Vagina (tissue), 2 donors: ENCODE measurements at regions not wholly inside any gene's neighbourhood (a gene's known extent, or its start where the extent isn't known, plus 50 kb on each side); places are given as distances from the start of the nearest gene placed in this dataset.

Source experiments
- DNase-seq, 2 donors: peaks; one replicate each; pipeline ENCODE4 v3.0.0-alpha.2; 2017; ENCODE audit errors: extremely low spot score in 2 of 2
- H3K27ac ChIP-seq: fragments of 200-600 bp; sonication (generic); one replicate; pipeline ENCODE4 v1.5.1; 2019
- H3K27me3 ChIP-seq: fragments of 200-600 bp; sonication (generic); one replicate; pipeline ENCODE4 v1.5.1; 2019
- H3K36me3 ChIP-seq, 2 donors: fragments of 200-600 bp; sonication (generic); one replicate each; pipeline ENCODE4 v1.5.1; 2017 to 2019
- H3K4me1 ChIP-seq: fragments of 200-600 bp; sonication (generic); one replicate; pipeline ENCODE4 v1.5.1; 2019
- H3K4me3 ChIP-seq, 2 donors: fragments of 200-600 bp; sonication (generic); 1 replicate in 1 of 2; 2 replicates in 1 of 2; pipeline ENCODE4 v1.5.1; 2016 to 2019
- H3K9me3 ChIP-seq: fragments of 200-600 bp; sonication (generic); one replicate; pipeline ENCODE4 v1.5.1; 2019
- CTCF ChIP-seq, 3 experiments: fragments of 450-650 bp in 2 of 3; fragments of 200-600 bp in 1 of 3; sonication (generic) in 1 of 3; IDR thresholded peaks; one replicate each; pipeline ENCODE4 v1.5.1; 2017 to 2019; ENCODE audit warnings: antibody characterized with exemption in 3 of 3, mild to moderate bottlenecking in 2 of 3, moderate library complexity in 2 of 3
- POLR2A ChIP-seq, 2 donors: fragments of 450-650 bp; IDR thresholded peaks; one replicate each; pipeline ENCODE4 v1.6.1; 2017; ENCODE audit warnings: antibody characterized with exemption in 2 of 2, mild to moderate bottlenecking in 2 of 2, moderate library complexity in 2 of 2
- POLR2AphosphoS5 ChIP-seq, 2 donors: sonication (generic); formaldehyde crosslinking; IDR thresholded peaks; one replicate each; pipeline ENCODE4 v1.9.0; 2017; ENCODE audit warnings: antibody characterized with exemption in 2 of 2, mild to moderate bottlenecking in 2 of 2, low read depth in 1 of 2; ENCODE audit not compliant: insufficient read depth in 1 of 2
- intact Hi-C: fragments of 100-400 bp; cut with DNase I; formaldehyde crosslinking; loops from one replicate; pipeline ENCODE4 v1.15.1; 2023

GRCh38 chr2:129118296-129118695, 799.6 kb upstream of the HS6ST1 start:
- no peak for DNase-seq
- Histone ChIP-seq H3K36me3 (no peaks in the 10 kb centered on the region), H3K4me3 (no peak overlapping the region)

GRCh38 chr2:129129087-129129486, 810.4 kb upstream of the HS6ST1 start:
- no peak for TF ChIP-seq CTCF (IDR thresholded peaks at IDR 0.05)
- no peak for TF ChIP-seq POLR2A (IDR thresholded peaks at IDR 0.05)
- no peak for TF ChIP-seq POLR2AphosphoS5 (IDR thresholded peaks at IDR 0.05; ENCODE audit: insufficient read depth in 1 of 2, low read depth in 1 of 2)

More at GRCh38 chr2:129118296-129118695, 799.6 kb upstream of the HS6ST1 start:
- Histone ChIP-seq H3K4me1 (no peaks in the 10 kb centered on the region), H3K27me3 (no peaks in the 10 kb centered on the region), H3K27ac (no peak overlapping the region), H3K9me3 (no peaks in the 10 kb centered on the region)
- TF ChIP-seq CTCF (IDR thresholded peaks at IDR 0.05), result no peak
- no peak for TF ChIP-seq POLR2AphosphoS5 (IDR thresholded peaks at IDR 0.05; ENCODE audit: insufficient read depth in 1 of 2, low read depth in 1 of 2)
- no peak for TF ChIP-seq POLR2A (IDR thresholded peaks at IDR 0.05)
- intact Hi-C loops, result no loop called here

GRCh38 chr2:129133692-129134641, 815.3 kb upstream of the HS6ST1 start:
- Histone ChIP-seq H3K9me3 (no peaks in the 10 kb centered on the region), H3K36me3 (no peaks in the 10 kb centered on the region), H3K4me3 (no peak overlapping the region), H3K4me1 (no peaks in the 10 kb centered on the region), H3K27me3 (no peaks in the 10 kb centered on the region), H3K27ac (no peak overlapping the region)
- intact Hi-C loops, result no loop called here
- DNase-seq, result no peak
- TF ChIP-seq POLR2AphosphoS5 (IDR thresholded peaks at IDR 0.05; ENCODE audit: insufficient read depth in 1 of 2, low read depth in 1 of 2), result no peak
- no peak for TF ChIP-seq POLR2A (IDR thresholded peaks at IDR 0.05)
- TF ChIP-seq CTCF (IDR thresholded peaks at IDR 0.05), result no peak

More at GRCh38 chr2:129129087-129129486, 810.4 kb upstream of the HS6ST1 start:
- Histone ChIP-seq H3K27ac (no peak overlapping the region), H3K4me3 (no peak overlapping the region), H3K27me3 (no peaks in the 10 kb centered on the region), H3K36me3 (no peaks in the 10 kb centered on the region), H3K4me1 (no peaks in the 10 kb centered on the region), H3K9me3 (no peaks in the 10 kb centered on the region)
- DNase-seq, result no peak
- intact Hi-C loops, result no loop called here

GRCh38 chr2:129135017-129135416, 816.3 kb upstream of the HS6ST1 start:
- no peak for DNase-seq
- H3K36me3 ChIP-seq, result no peaks in the 10 kb centered on the region
- no peaks in the 10 kb centered on the region for H3K4me1 ChIP-seq
- H3K4me3 ChIP-seq, result no peak overlapping the region
- intact Hi-C loops, result no loop called here
- no peaks in the 10 kb centered on the region for H3K9me3 ChIP-seq
- H3K27me3 ChIP-seq, result no peaks in the 10 kb centered on the region
- H3K27ac ChIP-seq, result no peak overlapping the region
- no peak for TF ChIP-seq POLR2A (IDR thresholded peaks at IDR 0.05)

GRCh38 chr2:129139380-129139779, 820.7 kb upstream of the HS6ST1 start:
- DNase-seq, result no peak
- intact Hi-C loops, result no loop called here
- Histone ChIP-seq H3K27me3 (no peaks in the 10 kb centered on the region), H3K36me3 (no peaks in the 10 kb centered on the region), H3K27ac (no peak overlapping the region), H3K4me1 (no peaks in the 10 kb centered on the region), H3K4me3 (no peak overlapping the region), H3K9me3 (no peaks in the 10 kb centered on the region)
- TF ChIP-seq POLR2AphosphoS5 (IDR thresholded peaks at IDR 0.05; ENCODE audit: insufficient read depth in 1 of 2, low read depth in 1 of 2) (peak in 1 of 2 donors; percentile 31), CTCF (IDR thresholded peaks at IDR 0.05) (no peak), POLR2A (IDR thresholded peaks at IDR 0.05) (no peak)
